ENCODE measurements at regions not wholly inside any gene's neighbourhood (a gene's known extent, or its start where the extent isn't known, plus 50 kb on each side); places are given as distances from the start of the nearest gene placed in this dataset.

- no peak for DNase-seq (ENCODE audit: low read depth)
Observed at GRCh38 chr10:71038921-71039320, 150.6 kb upstream of the PCBD1 start.

GRCh38 chr10:71039551-71039950 lies 151.2 kb upstream of the PCBD1 start:
- DNase-seq (ENCODE audit: low read depth) = no peak
- no peak overlapping the region for H3K4me3 ChIP-seq (ENCODE audit: low read depth, low read length)

More at GRCh38 chr10:71038921-71039320, 150.6 kb upstream of the PCBD1 start:
- H3K4me3 ChIP-seq (ENCODE audit: low read depth, low read length) = no peak overlapping the region

GRCh38 chr10:71040343-71040742 lies 152.0 kb upstream of the PCBD1 start:
- H3K4me3 ChIP-seq (ENCODE audit: low read depth, low read length) = no peak overlapping the region
- no peak for DNase-seq (ENCODE audit: low read depth)

- no peak overlapping the region for H3K4me3 ChIP-seq (ENCODE audit: low read depth, low read length)
- no peak for DNase-seq (ENCODE audit: low read depth)
Observed at GRCh38 chr10:71040846-71041605, 152.7 kb upstream of the PCBD1 start.

- H3K4me3 ChIP-seq (ENCODE audit: low read depth, low read length) = no peak overlapping the region
- no peak for DNase-seq (ENCODE audit: low read depth)
Observed at GRCh38 chr10:71042216-71042615, 153.9 kb upstream of the PCBD1 start.

GRCh38 chr10:71042699-71043098 lies 154.3 kb upstream of the PCBD1 start:
- H3K4me3 ChIP-seq (ENCODE audit: low read depth, low read length) = no peak overlapping the region
- DNase-seq (ENCODE audit: low read depth) = no peak

GRCh38 chr10:71043858-71044257 lies 155.5 kb upstream of the PCBD1 start:
- H3K4me3 ChIP-seq (ENCODE audit: low read depth, low read length) = no peak overlapping the region
- no peak for DNase-seq (ENCODE audit: low read depth)

GRCh38 chr10:71044720-71045119 lies 156.4 kb upstream of the PCBD1 start:
- DNase-seq (ENCODE audit: low read depth) = no peak
- no peak overlapping the region for H3K4me3 ChIP-seq (ENCODE audit: low read depth, low read length)

GRCh38 chr10:71045204-71045809 lies 156.9 kb upstream of the PCBD1 start:
- no peak for DNase-seq (ENCODE audit: low read depth)

GRCh38 chr10:71045936-71046335 lies 157.6 kb upstream of the PCBD1 start:
- no peak for DNase-seq (ENCODE audit: low read depth)
- no peak overlapping the region for H3K4me3 ChIP-seq (ENCODE audit: low read depth, low read length)

More at GRCh38 chr10:71045204-71045809, 156.9 kb upstream of the PCBD1 start:
- no peak overlapping the region for H3K4me3 ChIP-seq (ENCODE audit: low read depth, low read length)

GRCh38 chr10:71046747-71047146 lies 158.4 kb upstream of the PCBD1 start:
- no peak overlapping the region for H3K4me3 ChIP-seq (ENCODE audit: low read depth, low read length)
- DNase-seq (ENCODE audit: low read depth) = no peak

GRCh38 chr10:71048971-71049615 lies 160.7 kb upstream of the PCBD1 start:
- H3K4me3 ChIP-seq (ENCODE audit: low read depth, low read length) = no peak overlapping the region
- no peak for DNase-seq (ENCODE audit: low read depth)

- no peak for DNase-seq (ENCODE audit: low read depth)
- H3K4me3 ChIP-seq (ENCODE audit: low read depth, low read length) = no peak overlapping the region
Observed at GRCh38 chr10:71049994-71050393, 161.6 kb upstream of the PCBD1 start.

- DNase-seq (ENCODE audit: low read depth) = no peak
- no peak overlapping the region for H3K4me3 ChIP-seq (ENCODE audit: low read depth, low read length)
Observed at GRCh38 chr10:71052076-71052660, 160.2 kb upstream of the UNC5B start.

GRCh38 chr10:71052708-71053107 lies 159.7 kb upstream of the UNC5B start:
- no peak overlapping the region for H3K4me3 ChIP-seq (ENCODE audit: low read depth, low read length)
- DNase-seq (ENCODE audit: low read depth) = no peak

GRCh38 chr10:71053169-71053895 lies 159.0 kb upstream of the UNC5B start:
- DNase-seq (ENCODE audit: low read depth) = no peak
- H3K4me3 ChIP-seq (ENCODE audit: low read depth, low read length) = no peak overlapping the region

- no peak for DNase-seq (ENCODE audit: low read depth)
- no peak overlapping the region for H3K4me3 ChIP-seq (ENCODE audit: low read depth, low read length)
Observed at GRCh38 chr10:71058308-71058707, 154.1 kb upstream of the UNC5B start.

GRCh38 chr10:71059054-71059818 lies 153.1 kb upstream of the UNC5B start:
- H3K4me3 ChIP-seq (ENCODE audit: low read depth, low read length) = no peak overlapping the region
- no peak for DNase-seq (ENCODE audit: low read depth)

- no peak for DNase-seq (ENCODE audit: low read depth)
- no peak overlapping the region for H3K4me3 ChIP-seq (ENCODE audit: low read depth, low read length)
Observed at GRCh38 chr10:71059943-71060342, 152.4 kb upstream of the UNC5B start.

Data from skeletal muscle cell (primary cell).